ENCODE measurements at regions not wholly inside any gene's neighbourhood (a gene's known extent, or its start where the extent isn't known, plus 50 kb on each side); places are given as distances from the start of the nearest gene placed in this dataset.

- TF ChIP-seq, protein P1, sequence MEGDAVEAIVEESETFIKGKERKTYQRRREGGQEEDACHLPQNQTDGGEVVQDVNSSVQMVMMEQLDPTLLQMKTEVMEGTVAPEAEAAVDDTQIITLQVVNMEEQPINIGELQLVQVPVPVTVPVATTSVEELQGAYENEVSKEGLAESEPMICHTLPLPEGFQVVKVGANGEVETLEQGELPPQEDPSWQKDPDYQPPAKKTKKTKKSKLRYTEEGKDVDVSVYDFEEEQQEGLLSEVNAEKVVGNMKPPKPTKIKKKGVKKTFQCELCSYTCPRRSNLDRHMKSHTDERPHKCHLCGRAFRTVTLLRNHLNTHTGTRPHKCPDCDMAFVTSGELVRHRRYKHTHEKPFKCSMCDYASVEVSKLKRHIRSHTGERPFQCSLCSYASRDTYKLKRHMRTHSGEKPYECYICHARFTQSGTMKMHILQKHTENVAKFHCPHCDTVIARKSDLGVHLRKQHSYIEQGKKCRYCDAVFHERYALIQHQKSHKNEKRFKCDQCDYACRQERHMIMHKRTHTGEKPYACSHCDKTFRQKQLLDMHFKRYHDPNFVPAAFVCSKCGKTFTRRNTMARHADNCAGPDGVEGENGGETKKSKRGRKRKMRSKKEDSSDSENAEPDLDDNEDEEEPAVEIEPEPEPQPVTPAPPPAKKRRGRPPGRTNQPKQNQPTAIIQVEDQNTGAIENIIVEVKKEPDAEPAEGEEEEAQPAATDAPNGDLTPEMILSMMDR (IDR thresholded peaks at IDR 0.05 in 2 of 3, conservative IDR thresholded peaks at IDR 0.05 in 1 of 3; ENCODE audit: borderline replicate concordance in 1 of 3, insufficient read depth in 1 of 3, low read depth in 2 of 3, low read length in 2 of 3), result no peak
- TF ChIP-seq TCF7L2 (IDR thresholded peaks at IDR 0.05; ENCODE audit: borderline replicate concordance, extremely low read depth, insufficient read depth, insufficient read length) (no peak), SRF (IDR thresholded peaks at IDR 0.05; ENCODE audit: low read depth) (no peak), EZH2phosphoT487 (IDR thresholded peaks at IDR 0.05; ENCODE audit: borderline replicate concordance) (no peak), POLR2A (IDR thresholded peaks at IDR 0.05; ENCODE audit: borderline replicate concordance, extremely low read depth, insufficient read depth, insufficient read length) (no peak), SIN3A (IDR thresholded peaks at IDR 0.05; ENCODE audit: low read depth) (no peak), JUND (IDR thresholded peaks at IDR 0.05) (no peak), REST (IDR thresholded peaks at IDR 0.05; ENCODE audit: low read depth) (no peak)
These were observed 774.8 kb upstream of the MBL2 start for GRCh38 chr10:53547364-53547763.
